MG63 (cell line): ENCODE measurements at regions not wholly inside any gene's neighbourhood (a gene's known extent, or its start where the extent isn't known, plus 50 kb on each side); places are given as distances from the start of the nearest gene placed in this dataset.
"Not testable (repeated sequence)": the region's sequence is repeated elsewhere in the genome, so short reads cannot be mapped to it uniquely, and the experiment has no call there.

ENCODE experiments used
- DNase-seq: peaks from one replicate; pipeline ENCODE4 v3.0.0-alpha.2; 2020
- H3K27me3 ChIP-seq: fragments of 250-450 bp; sonication (Bioruptor Pico); 2 replicates; pipeline ENCODE4 v1.5.1; 2020; ENCODE audit warnings: mild to moderate bottlenecking, moderate library complexity
- H3K36me3 ChIP-seq: fragments of 250-450 bp; sonication (Bioruptor Pico); 2 replicates; pipeline ENCODE4 v1.5.1; 2020; ENCODE audit warnings: mild to moderate bottlenecking, moderate library complexity
- H3K4me3 ChIP-seq: fragments of 250-450 bp; sonication (Bioruptor Pico); 2 replicates; pipeline ENCODE4 v1.5.1; 2020; ENCODE audit warnings: mild to moderate bottlenecking, moderate library complexity
- H3K9me3 ChIP-seq: fragments of 250-450 bp; sonication (Bioruptor Pico); 2 replicates; pipeline ENCODE4 v1.5.1; 2020; ENCODE audit warnings: mild to moderate bottlenecking, moderate library complexity

GRCh38 chr1:78234496-78234895 is 188.7 kb downstream of the GIPC2 start:
- no peaks in the 10 kb centered on the region for H3K9me3 ChIP-seq
- H3K36me3 ChIP-seq, result no peaks in the 10 kb centered on the region
- no peaks in the 10 kb centered on the region for H3K27me3 ChIP-seq
- H3K4me3 ChIP-seq, result no peak overlapping the region
- DNase-seq, result peak; percentile 17

GRCh38 chr1:78236716-78237115 is 190.9 kb downstream of the GIPC2 start:
- no peaks in the 10 kb centered on the region for H3K27me3 ChIP-seq
- no peaks in the 10 kb centered on the region for H3K36me3 ChIP-seq
- no peak overlapping the region for H3K4me3 ChIP-seq
- DNase-seq, result peak; percentile 66
- H3K9me3 ChIP-seq, result no peaks in the 10 kb centered on the region

- H3K27me3 ChIP-seq, result no peaks in the 10 kb centered on the region
- no peaks in the 10 kb centered on the region for H3K36me3 ChIP-seq
- DNase-seq, result peak; percentile 79
- no peak overlapping the region for H3K4me3 ChIP-seq
- H3K9me3 ChIP-seq, result no peaks in the 10 kb centered on the region
These were observed 191.7 kb downstream of the GIPC2 start for GRCh38 chr1:78237364-78237916.

GRCh38 chr1:78240191-78240590 is 194.4 kb downstream of the GIPC2 start:
- Histone ChIP-seq H3K4me3 (no peak overlapping the region), H3K27me3 (no peaks in the 10 kb centered on the region), H3K9me3 (no peaks in the 10 kb centered on the region), H3K36me3 (no peaks in the 10 kb centered on the region)
- DNase-seq, result no peak

GRCh38 chr1:78240755-78241154 is 195.0 kb downstream of the GIPC2 start:
- H3K9me3 ChIP-seq, result no peaks in the 10 kb centered on the region
- H3K27me3 ChIP-seq, result no peaks in the 10 kb centered on the region
- H3K36me3 ChIP-seq, result no peaks in the 10 kb centered on the region
- DNase-seq, result peak; percentile 81
- no peak overlapping the region for H3K4me3 ChIP-seq

- no peaks in the 10 kb centered on the region; the same call in 1 of the 2 replicates for H3K9me3 ChIP-seq
- no peak for DNase-seq
- H3K36me3 ChIP-seq, result no peaks in the 10 kb centered on the region
- no peaks in the 10 kb centered on the region for H3K27me3 ChIP-seq
- H3K4me3 ChIP-seq, result no peak overlapping the region
These were observed 201.3 kb downstream of the GIPC2 start for GRCh38 chr1:78247079-78247478.

- Histone ChIP-seq H3K4me3 (no peak overlapping the region), H3K27me3 (no peaks in the 10 kb centered on the region), H3K9me3 (no peaks in the 10 kb centered on the region; the same call in 1 of the 2 replicates), H3K36me3 (no peaks in the 10 kb centered on the region)
- DNase-seq, result peak; percentile 49
These were observed 204.4 kb downstream of the GIPC2 start for GRCh38 chr1:78250201-78250600.

- peaks cover 10% of the 10 kb centered on the region for H3K9me3 ChIP-seq
- no peaks in the 10 kb centered on the region for H3K27me3 ChIP-seq
- no peaks in the 10 kb centered on the region for H3K36me3 ChIP-seq
- no peak overlapping the region for H3K4me3 ChIP-seq
- no peak for DNase-seq
These were observed 208.8 kb downstream of the GIPC2 start for GRCh38 chr1:78254517-78254916.

GRCh38 chr1:78255383-78255782 is 209.6 kb downstream of the GIPC2 start:
- Histone ChIP-seq H3K27me3 (no peaks in the 10 kb centered on the region), H3K9me3 (peaks cover 10% of the 10 kb centered on the region), H3K4me3 (no peak overlapping the region), H3K36me3 (no peaks in the 10 kb centered on the region)
- no peak for DNase-seq

- Histone ChIP-seq H3K36me3 (no peaks in the 10 kb centered on the region), H3K9me3 (peaks cover 10% of the 10 kb centered on the region), H3K27me3 (no peaks in the 10 kb centered on the region), H3K4me3 (no peak overlapping the region)
- no peak for DNase-seq
These were observed 210.1 kb downstream of the GIPC2 start for GRCh38 chr1:78255846-78256245.

- Histone ChIP-seq H3K27me3 (no peaks in the 10 kb centered on the region), H3K9me3 (peaks cover 18% of the 10 kb centered on the region), H3K4me3 (no peak overlapping the region), H3K36me3 (no peaks in the 10 kb centered on the region)
- no peak for DNase-seq
These were observed 217.7 kb downstream of the GIPC2 start for GRCh38 chr1:78263459-78263858.

GRCh38 chr1:78263946-78264345 is 218.2 kb downstream of the GIPC2 start:
- H3K4me3 ChIP-seq, result no peak overlapping the region
- H3K9me3 ChIP-seq, result peaks cover 17% of the 10 kb centered on the region

GRCh38 chr1:78267513-78268218 is 221.9 kb downstream of the GIPC2 start:
- Histone ChIP-seq H3K27me3 (no peaks in the 10 kb centered on the region), H3K4me3 (no peak overlapping the region), H3K36me3 (no peaks in the 10 kb centered on the region), H3K9me3 (peaks cover 12% of the 10 kb centered on the region)
- no peak for DNase-seq

More at GRCh38 chr1:78263946-78264345, 218.2 kb downstream of the GIPC2 start:
- Histone ChIP-seq H3K27me3 (no peaks in the 10 kb centered on the region), H3K36me3 (no peaks in the 10 kb centered on the region)
- DNase-seq, result no peak

- H3K9me3 ChIP-seq, result peaks cover 12% of the 10 kb centered on the region
- H3K4me3 ChIP-seq, result no peak overlapping the region
- H3K27me3 ChIP-seq, result no peaks in the 10 kb centered on the region
- DNase-seq, result no peak
- H3K36me3 ChIP-seq, result no peaks in the 10 kb centered on the region
These were observed 221.2 kb upstream of the PTGFR start for GRCh38 chr1:78269591-78269990.

GRCh38 chr1:78271423-78271822 is 219.4 kb upstream of the PTGFR start:
- H3K27me3 ChIP-seq, H3K4me3 ChIP-seq, DNase-seq, H3K9me3 ChIP-seq, H3K36me3 ChIP-seq: not testable (repeated sequence)

- Histone ChIP-seq H3K36me3 (no peaks in the 10 kb centered on the region), H3K9me3 (no peaks in the 10 kb centered on the region; the same call in 1 of the 2 replicates), H3K27me3 (no peaks in the 10 kb centered on the region), H3K4me3 (no peak overlapping the region)
- peak; percentile 83 for DNase-seq
These were observed 216.0 kb upstream of the PTGFR start for GRCh38 chr1:78274814-78275213.

- H3K27me3 ChIP-seq, result no peaks in the 10 kb centered on the region
- DNase-seq, result no peak
- H3K9me3 ChIP-seq, result no peaks in the 10 kb centered on the region; the same call in 1 of the 2 replicates
- H3K36me3 ChIP-seq, result no peaks in the 10 kb centered on the region
- no peak overlapping the region for H3K4me3 ChIP-seq
These were observed 215.3 kb upstream of the PTGFR start for GRCh38 chr1:78275456-78275855.
